ENCODE measurements at regions not wholly inside any gene's neighbourhood (a gene's known extent, or its start where the extent isn't known, plus 50 kb on each side); places are given as distances from the start of the nearest gene placed in this dataset.

DNA sequence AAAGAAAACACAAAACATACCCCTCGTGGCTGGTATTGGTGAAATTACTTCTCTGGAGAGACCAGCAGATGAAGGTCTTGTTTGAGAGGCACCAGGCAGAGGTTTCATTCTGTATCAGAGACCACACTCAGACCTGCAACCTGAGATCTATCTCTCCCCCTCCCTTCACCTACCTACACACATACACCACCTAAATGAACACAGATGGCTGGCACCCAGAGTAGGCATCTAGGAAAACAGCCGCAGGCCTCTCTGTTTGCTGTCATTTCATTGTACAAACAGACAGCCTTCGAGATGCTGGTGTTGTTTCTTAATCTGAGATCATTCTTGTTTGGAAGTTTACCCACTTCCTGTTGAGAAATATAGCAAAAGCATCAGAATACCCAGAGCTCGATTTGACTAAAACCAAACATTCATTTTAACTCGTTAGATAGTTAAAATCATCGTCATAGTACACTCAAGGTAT is 173.9 kb upstream of the SLC25A13 start:
- TF ChIP-seq EZH2 (IDR thresholded peaks at IDR 0.05; ENCODE audit: borderline replicate concordance, low read length) = no peak
- no peak for TF ChIP-seq CTCF (conservative IDR thresholded peaks at IDR 0.05 in 1 of 2, IDR thresholded peaks at IDR 0.05 in 1 of 2; ENCODE audit: extremely low read depth in 1 of 2, insufficient read depth in 1 of 2, low read depth in 1 of 2, low read length in 2 of 2)
